Fibroblast of villous mesenchyme (primary cell): ENCODE measurements at regions not wholly inside any gene's neighbourhood (a gene's known extent, or its start where the extent isn't known, plus 50 kb on each side); places are given as distances from the start of the nearest gene placed in this dataset.

Experiments
- DNase-seq: peaks from one replicate; pipeline ENCODE4 v3.0.0-alpha.2; 2010; ENCODE audit warnings: low read depth
- H3K4me3 ChIP-seq: 2 replicates; pipeline ENCODE4 v1.5.1; 2011; ENCODE audit warnings: low read depth, mild to moderate bottlenecking, low read length
- CTCF ChIP-seq: IDR thresholded peaks from 2 replicates; pipeline ENCODE4 v1.5.1; 2012; ENCODE audit warnings: low read depth, mild to moderate bottlenecking, low read length; ENCODE audit not compliant: insufficient read depth

- TF ChIP-seq CTCF, result no peak
- DNase-seq, result no peak
Measured at GRCh38 chr6:72530152-72530551, 91.7 kb upstream of the KCNQ5 start.

GRCh38 chr6:72530750-72531149 lies 91.1 kb upstream of the KCNQ5 start:
- TF ChIP-seq CTCF, result no peak
- no peak overlapping the region for H3K4me3 ChIP-seq
- DNase-seq, result no peak

More at GRCh38 chr6:72530152-72530551, 91.7 kb upstream of the KCNQ5 start:
- no peak overlapping the region for H3K4me3 ChIP-seq

- DNase-seq, result no peak
- no peak overlapping the region for H3K4me3 ChIP-seq
- TF ChIP-seq CTCF, result no peak
Measured at GRCh38 chr6:72533606-72534005, 88.3 kb upstream of the KCNQ5 start.

GRCh38 chr6:72534236-72534635 lies 87.6 kb upstream of the KCNQ5 start:
- no peak overlapping the region for H3K4me3 ChIP-seq
- no peak for TF ChIP-seq CTCF
- DNase-seq, result no peak

- H3K4me3 ChIP-seq, result no peak overlapping the region
- no peak for DNase-seq
- no peak for TF ChIP-seq CTCF
Measured at GRCh38 chr6:72535124-72535523, 86.7 kb upstream of the KCNQ5 start.

- TF ChIP-seq CTCF, result no peak
Measured at GRCh38 chr6:72547020-72547419, 74.8 kb upstream of the KCNQ5 start.

GRCh38 chr6:72551470-72551869 lies 70.4 kb upstream of the KCNQ5 start:
- no peak for DNase-seq
- no peak for TF ChIP-seq CTCF
- H3K4me3 ChIP-seq, result no peak overlapping the region

More at GRCh38 chr6:72547020-72547419, 74.8 kb upstream of the KCNQ5 start:
- no peak overlapping the region for H3K4me3 ChIP-seq
- DNase-seq, result no peak
